ENCODE measurements at regions not wholly inside any gene's neighbourhood (a gene's known extent, or its start where the extent isn't known, plus 50 kb on each side); places are given as distances from the start of the nearest gene placed in this dataset.

GRCh38 chr4:22233230-22233629 lies 282.6 kb downstream of the ADGRA3 start:
- no peak for DNase-seq (ENCODE audit: extremely low read depth in 1 of 2, low read depth in 1 of 2)

- DNase-seq (ENCODE audit: extremely low read depth in 1 of 2, low read depth in 1 of 2) = no peak
These were observed 272.4 kb upstream of the KCNIP4 start for GRCh38 chr4:22220965-22221364.

- no peak for DNase-seq (ENCODE audit: extremely low read depth in 1 of 2, low read depth in 1 of 2)
These were observed 268.9 kb upstream of the KCNIP4 start for GRCh38 chr4:22217480-22217879.

GRCh38 chr4:22216278-22216677 lies 267.7 kb upstream of the KCNIP4 start:
- DNase-seq (ENCODE audit: extremely low read depth in 1 of 2, low read depth in 1 of 2) = no peak

GRCh38 chr4:22215084-22215483 lies 266.5 kb upstream of the KCNIP4 start:
- no peak for DNase-seq (ENCODE audit: extremely low read depth in 1 of 2, low read depth in 1 of 2)

GRCh38 chr4:22203711-22204011 lies 255.1 kb upstream of the KCNIP4 start:
- DNase-seq (ENCODE audit: extremely low read depth in 1 of 2, low read depth in 1 of 2) = no peak

GRCh38 chr4:22202975-22203710 lies 254.6 kb upstream of the KCNIP4 start:
- no peak for DNase-seq (ENCODE audit: extremely low read depth in 1 of 2, low read depth in 1 of 2)

GRCh38 chr4:22202246-22202974 lies 253.8 kb upstream of the KCNIP4 start:
- DNase-seq (ENCODE audit: extremely low read depth in 1 of 2, low read depth in 1 of 2) = no peak

GRCh38 chr4:22201256-22201655 lies 252.7 kb upstream of the KCNIP4 start:
- DNase-seq (ENCODE audit: extremely low read depth in 1 of 2, low read depth in 1 of 2) = no peak

GRCh38 chr4:22196551-22196950 lies 248.0 kb upstream of the KCNIP4 start:
- no peak for DNase-seq (ENCODE audit: extremely low read depth in 1 of 2, low read depth in 1 of 2)

- no peak for DNase-seq (ENCODE audit: extremely low read depth in 1 of 2, low read depth in 1 of 2)
These were observed 243.5 kb upstream of the KCNIP4 start for GRCh38 chr4:22192084-22192511.

- DNase-seq (ENCODE audit: extremely low read depth in 1 of 2, low read depth in 1 of 2) = no peak
These were observed 243.0 kb upstream of the KCNIP4 start for GRCh38 chr4:22191565-22191964.

GRCh38 chr4:22190855-22191254 lies 242.3 kb upstream of the KCNIP4 start:
- no peak for DNase-seq (ENCODE audit: extremely low read depth in 1 of 2, low read depth in 1 of 2)

- DNase-seq (ENCODE audit: extremely low read depth in 1 of 2, low read depth in 1 of 2) = no peak
These were observed 238.7 kb upstream of the KCNIP4 start for GRCh38 chr4:22187203-22187820.

- no peak for DNase-seq (ENCODE audit: extremely low read depth in 1 of 2, low read depth in 1 of 2)
These were observed 233.2 kb upstream of the KCNIP4 start for GRCh38 chr4:22181736-22182135.

- DNase-seq (ENCODE audit: extremely low read depth in 1 of 2, low read depth in 1 of 2) = no peak
These were observed 230.7 kb upstream of the KCNIP4 start for GRCh38 chr4:22179124-22179874.

GRCh38 chr4:22174640-22175039 lies 226.1 kb upstream of the KCNIP4 start:
- DNase-seq (ENCODE audit: extremely low read depth in 1 of 2, low read depth in 1 of 2) = no peak

GRCh38 chr4:22170353-22170752 lies 221.8 kb upstream of the KCNIP4 start:
- DNase-seq (ENCODE audit: extremely low read depth in 1 of 2, low read depth in 1 of 2) = no peak

- no peak for DNase-seq (ENCODE audit: extremely low read depth in 1 of 2, low read depth in 1 of 2)
These were observed 218.6 kb upstream of the KCNIP4 start for GRCh38 chr4:22167201-22167600.

- DNase-seq (ENCODE audit: extremely low read depth in 1 of 2, low read depth in 1 of 2) = no peak
These were observed 213.9 kb upstream of the KCNIP4 start for GRCh38 chr4:22162454-22162853.

- DNase-seq (ENCODE audit: extremely low read depth in 1 of 2, low read depth in 1 of 2) = no peak
These were observed 182.2 kb upstream of the KCNIP4 start for GRCh38 chr4:22130741-22131140.

Data from stimulated activated CD8-positive, alpha-beta memory T cell treated with anti-CD3 and anti-CD28 coated beads, Interleukin-7, amount 100 ng/mL, for 48 hours (primary cell).